GM20000 (cell line): ENCODE measurements at regions not wholly inside any gene's neighbourhood (a gene's known extent, or its start where the extent isn't known, plus 50 kb on each side); places are given as distances from the start of the nearest gene placed in this dataset.

ENCODE experiments used
- DNase-seq: peaks from one replicate; pipeline ENCODE4 v3.0.0; 2012; ENCODE audit warnings: low spot score
- CTCF ChIP-seq: IDR thresholded peaks from 2 replicates; pipeline ENCODE4 v1.5.1; 2012; ENCODE audit warnings: mild to moderate bottlenecking, control low read depth; ENCODE audit errors: extremely low read depth, missing control alignments

DNA sequence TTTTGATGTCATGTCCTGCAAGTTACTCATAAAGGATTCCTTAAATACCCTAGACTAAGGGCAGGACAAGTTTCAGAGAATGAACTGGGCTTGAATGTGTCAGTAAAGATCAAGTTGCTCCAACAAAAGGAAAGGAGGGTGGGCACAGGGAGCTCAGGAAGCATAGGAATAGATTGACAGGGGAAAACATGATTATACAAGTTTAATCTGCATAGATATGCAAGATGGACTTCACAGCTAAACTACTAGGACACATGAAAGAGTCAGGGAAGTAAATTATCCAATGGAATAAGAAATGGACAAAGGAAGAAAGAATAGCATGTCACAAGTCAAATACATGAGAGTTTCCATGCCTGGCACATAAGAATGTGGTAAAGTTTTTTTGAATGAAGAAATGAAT, 203.9 kb upstream of the SAMSN1 start:
- TF ChIP-seq CTCF = no peak
- DNase-seq = no peak

GRCh38 chr21:14748662-14749061, 202.5 kb upstream of the SAMSN1 start:
- no peak for DNase-seq
- TF ChIP-seq CTCF = no peak

DNA sequence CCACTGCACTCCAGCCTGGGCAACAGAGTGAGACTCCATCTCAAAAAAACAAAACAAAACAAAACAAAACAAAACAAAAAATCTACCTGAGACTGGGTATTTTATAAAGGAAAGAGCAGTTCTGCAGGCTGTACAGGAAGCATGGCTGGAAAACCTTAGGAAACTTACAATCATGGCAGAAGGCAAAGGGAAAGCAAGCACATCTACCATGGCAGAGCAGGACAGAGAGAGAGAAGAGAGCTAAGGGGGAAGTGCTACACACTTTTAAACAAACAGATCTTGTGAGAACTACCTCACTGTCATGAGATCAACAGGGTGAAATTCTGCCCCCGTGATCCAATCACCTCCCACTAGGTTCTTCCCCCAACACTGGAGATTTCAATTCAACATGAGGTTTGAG, 198.3 kb upstream of the SAMSN1 start:
- DNase-seq = no peak
- no peak for TF ChIP-seq CTCF

DNA sequence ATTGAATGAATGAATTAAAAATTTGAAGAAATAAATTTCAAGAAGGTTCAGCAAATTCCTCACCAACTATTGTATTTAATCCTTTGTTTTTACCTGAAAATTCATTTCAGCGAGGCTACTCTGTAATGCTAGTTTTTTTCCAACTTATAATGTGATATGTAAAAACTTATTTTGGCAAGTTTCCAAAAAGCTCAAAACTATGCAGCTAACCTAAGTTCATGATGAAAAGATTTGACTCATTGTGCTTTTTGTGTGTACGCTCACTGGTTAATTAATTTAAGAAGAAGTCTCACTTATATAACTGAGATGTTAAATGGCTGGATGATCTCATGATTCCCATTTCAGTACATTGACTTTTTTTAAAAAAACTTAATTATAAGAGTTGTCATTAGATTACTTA, 196.0 kb upstream of the SAMSN1 start:
- TF ChIP-seq CTCF = no peak
- no peak for DNase-seq

GRCh38 chr21:14741256-14741655, 195.1 kb upstream of the SAMSN1 start:
- no peak for TF ChIP-seq CTCF
- DNase-seq = no peak

DNA sequence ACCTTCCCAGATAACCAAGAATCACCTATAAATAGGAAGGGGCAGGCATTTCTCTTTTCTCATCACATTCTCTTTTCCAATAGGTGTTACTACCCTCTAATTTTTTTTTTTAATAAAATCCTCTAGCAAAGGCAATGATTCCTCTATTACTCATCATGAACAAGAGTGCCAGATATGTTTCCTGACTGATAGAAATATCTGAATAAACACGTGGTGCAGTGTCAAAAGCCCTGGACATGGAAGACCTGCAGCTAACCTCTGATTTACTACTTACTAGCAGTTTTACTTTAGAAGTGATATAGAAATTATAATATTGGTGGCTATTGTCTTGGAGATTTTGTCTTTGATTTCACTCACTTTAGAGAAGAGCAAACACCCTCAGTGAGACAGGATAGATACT, 194.6 kb upstream of the SAMSN1 start:
- no peak for DNase-seq
- TF ChIP-seq CTCF = no peak

DNA sequence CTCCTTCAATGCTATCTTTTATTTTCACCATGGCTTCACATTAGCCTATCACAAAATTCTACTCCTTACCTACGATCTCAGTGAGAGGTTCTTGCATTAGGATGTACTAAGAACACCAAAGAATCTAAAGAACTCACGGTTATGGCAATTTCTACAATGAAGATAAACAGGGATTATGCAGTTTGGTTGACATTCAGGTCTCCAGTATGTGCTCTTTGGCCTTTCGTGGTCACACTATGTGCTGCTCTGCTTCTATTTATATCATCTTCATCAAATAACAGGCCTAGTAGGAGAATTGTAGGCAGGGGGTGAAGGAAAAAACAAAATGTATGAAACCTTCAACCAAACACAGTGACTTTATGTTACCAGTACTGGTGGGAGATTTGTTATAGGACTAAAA, 194.0 kb upstream of the SAMSN1 start:
- no peak for TF ChIP-seq CTCF
- DNase-seq = no peak
